Natural killer cell (primary cell): ENCODE measurements at regions not wholly inside any gene's neighbourhood (a gene's known extent, or its start where the extent isn't known, plus 50 kb on each side); places are given as distances from the start of the nearest gene placed in this dataset.

ENCODE experiments used
- ATAC-seq, 3 donors: fragments of 150-1000 bp in 2 of 3; fragments of 200-7000 bp in 1 of 3; cut with Tn5 transposase; 1 replicate in 1 of 3; 2 replicates in 2 of 3; pipeline ENCODE4 v1.10.0; 2021; ENCODE audit warnings: mild to moderate bottlenecking in 2 of 3, moderate library complexity in 2 of 3
- DNase-seq, 2 donors: peaks; one replicate each; pipeline versions ENCODE4 v3.0.0 to v3.0.0-alpha.2; 2013 to 2021; ENCODE audit warnings: mixed read lengths in 1 of 2
- H3K27ac ChIP-seq: one replicate; pipeline ENCODE4 v1.5.1; 2013; ENCODE audit warnings: mild to moderate bottlenecking, low read length
- H3K27me3 ChIP-seq: one replicate; pipeline ENCODE4 v1.6.1; 2013; ENCODE audit warnings: low read length; ENCODE audit not compliant: control insufficient read depth, insufficient read depth
- H3K36me3 ChIP-seq: one replicate; pipeline ENCODE4 v1.6.1; 2013; ENCODE audit warnings: low read length; ENCODE audit not compliant: control insufficient read depth, insufficient read depth
- H3K4me1 ChIP-seq: one replicate; pipeline ENCODE4 v1.6.1; 2013; ENCODE audit warnings: low read length; ENCODE audit not compliant: control insufficient read depth, insufficient read depth
- H3K4me3 ChIP-seq: one replicate; pipeline ENCODE4 v1.5.1; 2013; ENCODE audit warnings: low read length
- H3K9me3 ChIP-seq: one replicate; pipeline ENCODE4 v1.6.1; 2013; ENCODE audit warnings: low read length; ENCODE audit not compliant: control insufficient read depth, insufficient read depth
- H3K27ac Mint-ChIP-seq, 2 donors: one replicate each; pipeline ENCODE4 v1.8.0; 2022; ENCODE audit warnings: mild to moderate bottlenecking in 2 of 2, mixed read lengths in 2 of 2, moderate library complexity in 1 of 2
- H3K27me3 Mint-ChIP-seq, 2 donors: one replicate each; pipeline ENCODE4 v1.8.0; 2022; ENCODE audit warnings: low read depth in 2 of 2, mixed read lengths in 2 of 2
- H3K36me3 Mint-ChIP-seq: one replicate; pipeline ENCODE4 v1.8.0; 2022; ENCODE audit warnings: mixed read lengths
- H3K4me1 Mint-ChIP-seq, 2 donors: one replicate each; pipeline ENCODE4 v1.8.0; 2022; ENCODE audit warnings: mixed read lengths in 2 of 2
- H3K4me3 Mint-ChIP-seq: one replicate; pipeline ENCODE4 v1.8.0; 2022; ENCODE audit warnings: mild to moderate bottlenecking, moderate library complexity, mixed read lengths
- H3K9me3 Mint-ChIP-seq, 2 donors: one replicate each; pipeline ENCODE4 v1.8.0; 2022; ENCODE audit warnings: mixed read lengths in 2 of 2
- CTCF ChIP-seq: fragments of 200-600 bp; IDR thresholded peaks from one replicate; pipeline ENCODE4 v1.8.0; 2022; ENCODE audit warnings: antibody characterized with exemption
- WGBS: methylation state at CpG from one replicate; pipeline ENCODE4 v1.1.7; 2013; ENCODE audit warnings: missing lambda C conversion rate; ENCODE audit not compliant: insufficient coverage; 5-methylcytosine and 5-hydroxymethylcytosine counted together
- intact Hi-C: fragments of 100-400 bp; cut with micrococcal nuclease; formaldehyde crosslinking; loops from one replicate; pipeline ENCODE4 v1.14.2; 2022

DNA sequence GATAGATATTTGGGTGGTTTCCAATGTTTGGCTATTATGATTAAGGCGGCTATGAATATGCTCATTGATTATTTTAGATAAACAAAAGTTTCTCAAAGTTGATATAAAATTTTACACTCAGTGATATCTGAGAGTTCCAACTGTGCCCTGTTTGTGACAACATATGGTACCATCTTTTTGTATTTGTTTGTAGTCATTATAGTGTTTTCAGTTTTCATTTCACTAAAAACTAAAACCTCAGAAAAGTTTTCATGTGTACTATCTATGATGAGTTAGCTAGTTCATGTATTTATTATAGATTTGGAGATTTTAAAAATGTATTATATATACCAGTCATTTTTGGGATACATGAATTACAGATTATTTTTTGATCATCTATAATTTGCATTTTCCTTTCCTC lies 1111.4 kb downstream of the CDH18 start:
- DNase-seq (no peak), ATAC-seq (no peak)
- peaks cover 6% of the 10 kb centered on the region for H3K36me3 Mint-ChIP-seq
- Histone ChIP-seq H3K4me1 (no peaks in the 10 kb centered on the region), H3K27ac (no peak overlapping the region), H3K4me3 (no peak overlapping the region), H3K9me3 (no peaks in the 10 kb centered on the region), H3K36me3 (no peaks in the 10 kb centered on the region), H3K27me3 (no peaks in the 10 kb centered on the region)
- no peak overlapping the region for H3K27ac Mint-ChIP-seq
- intact Hi-C loops = no loop called here
- no CpG with 5 or more reads among the region's 1 CpG for WGBS
- no peak overlapping the region for H3K4me3 Mint-ChIP-seq
- peaks cover 8% of the 10 kb centered on the region in 2 donors for H3K9me3 Mint-ChIP-seq
- H3K4me1 Mint-ChIP-seq = no peaks in the 10 kb centered on the region
- no peaks in the 10 kb centered on the region for H3K27me3 Mint-ChIP-seq
- no peak for TF ChIP-seq CTCF

DNA sequence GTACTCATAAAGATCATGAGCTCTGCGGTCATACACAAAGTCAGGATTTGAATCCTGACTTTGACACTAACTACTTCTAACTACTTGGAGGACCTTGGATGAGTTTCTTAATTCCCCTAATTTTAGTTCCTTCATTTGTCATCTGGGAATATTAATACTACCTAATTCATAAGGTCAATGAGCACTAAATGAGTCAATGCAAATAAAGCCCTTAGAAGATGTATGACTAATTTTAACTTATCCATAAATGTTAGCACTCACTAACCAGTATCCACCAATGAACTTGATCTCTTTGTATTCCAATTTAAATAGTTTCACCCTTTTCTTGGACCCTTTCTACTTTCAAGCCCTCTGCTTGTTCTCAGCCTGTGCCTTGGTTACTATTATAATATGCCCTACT lies 1106.4 kb downstream of the CDH18 start:
- DNase-seq (no peak), ATAC-seq (no peak)
- H3K36me3 Mint-ChIP-seq = peaks cover 6% of the 10 kb centered on the region
- intact Hi-C loops = no loop called here
- no peak overlapping the region for H3K27ac ChIP-seq
- no CpG with 5 or more reads among the region's 1 CpG for WGBS
- TF ChIP-seq CTCF = no peak
- no peaks in the 10 kb centered on the region for H3K4me1 ChIP-seq
- H3K27me3 Mint-ChIP-seq = no peaks in the 10 kb centered on the region
- no peak overlapping the region for H3K27ac Mint-ChIP-seq
- no peak overlapping the region for H3K4me3 Mint-ChIP-seq
- H3K36me3 ChIP-seq = no peaks in the 10 kb centered on the region
- H3K9me3 ChIP-seq = no peaks in the 10 kb centered on the region
- H3K4me3 ChIP-seq = no peak overlapping the region
- H3K27me3 ChIP-seq = no peaks in the 10 kb centered on the region
- H3K4me1 Mint-ChIP-seq = no peaks in the 10 kb centered on the region
- H3K9me3 Mint-ChIP-seq = peaks cover 14 to 21% of the 10 kb centered on the region in 2 donors

- no peaks in the 10 kb centered on the region for H3K9me3 ChIP-seq
- no peaks in the 10 kb centered on the region for H3K4me1 ChIP-seq
- ATAC-seq = no peak
- Mint-ChIP-seq H3K4me1 (no peaks in the 10 kb centered on the region), H3K27me3 (no peaks in the 10 kb centered on the region), H3K9me3 (peaks cover 14 to 21% of the 10 kb centered on the region in 2 donors), H3K27ac (no peak overlapping the region), H3K4me3 (no peak overlapping the region), H3K36me3 (peaks cover 6% of the 10 kb centered on the region)
- no peaks in the 10 kb centered on the region for H3K36me3 ChIP-seq
- intact Hi-C loops = no loop called here
- WGBS = 100% methylated on average over 1 of the region's 3 CpGs
- DNase-seq = no peak
- TF ChIP-seq CTCF = no peak
- no peaks in the 10 kb centered on the region for H3K27me3 ChIP-seq
- H3K27ac ChIP-seq = no peak overlapping the region
- no peak overlapping the region for H3K4me3 ChIP-seq
Observed at GRCh38 chr5:18882154-18882553, 1105.8 kb downstream of the CDH18 start.

- no peak overlapping the region for H3K4me3 Mint-ChIP-seq
- no peaks in the 10 kb centered on the region for H3K27me3 ChIP-seq
- no peaks in the 10 kb centered on the region for H3K9me3 ChIP-seq
- TF ChIP-seq CTCF = no peak
- intact Hi-C loops = no loop called here
- H3K4me1 Mint-ChIP-seq = no peaks in the 10 kb centered on the region
- peaks cover 15% of the 10 kb centered on the region for H3K36me3 Mint-ChIP-seq
- no peaks in the 10 kb centered on the region for H3K27me3 Mint-ChIP-seq
- H3K9me3 Mint-ChIP-seq = peaks cover 19 to 26% of the 10 kb centered on the region in 2 donors
- H3K27ac Mint-ChIP-seq = no peak overlapping the region
- no peaks in the 10 kb centered on the region for H3K36me3 ChIP-seq
- DNase-seq = no peak
- H3K4me1 ChIP-seq = no peaks in the 10 kb centered on the region
- H3K27ac ChIP-seq = no peak overlapping the region
- no peak for ATAC-seq
- no peak overlapping the region for H3K4me3 ChIP-seq
Observed at GRCh38 chr5:18888821-18889220, 1099.2 kb downstream of the CDH18 start.
